GM12874 (cell line): ENCODE measurements at regions not wholly inside any gene's neighbourhood (a gene's known extent, or its start where the extent isn't known, plus 50 kb on each side); places are given as distances from the start of the nearest gene placed in this dataset.

Source experiments
- TF ChIP-seq, protein P1 (sequence below): IDR thresholded peaks from 2 replicates; pipeline ENCODE4 v1.5.1; 2011; ENCODE audit warnings: low read depth, mild to moderate bottlenecking, control low read depth, low read length, moderate library complexity; ENCODE audit not compliant: insufficient read depth

GRCh38 chrX:13474164-13474516 is 95.3 kb upstream of the EGFL6 start:
- TF ChIP-seq, protein P1, sequence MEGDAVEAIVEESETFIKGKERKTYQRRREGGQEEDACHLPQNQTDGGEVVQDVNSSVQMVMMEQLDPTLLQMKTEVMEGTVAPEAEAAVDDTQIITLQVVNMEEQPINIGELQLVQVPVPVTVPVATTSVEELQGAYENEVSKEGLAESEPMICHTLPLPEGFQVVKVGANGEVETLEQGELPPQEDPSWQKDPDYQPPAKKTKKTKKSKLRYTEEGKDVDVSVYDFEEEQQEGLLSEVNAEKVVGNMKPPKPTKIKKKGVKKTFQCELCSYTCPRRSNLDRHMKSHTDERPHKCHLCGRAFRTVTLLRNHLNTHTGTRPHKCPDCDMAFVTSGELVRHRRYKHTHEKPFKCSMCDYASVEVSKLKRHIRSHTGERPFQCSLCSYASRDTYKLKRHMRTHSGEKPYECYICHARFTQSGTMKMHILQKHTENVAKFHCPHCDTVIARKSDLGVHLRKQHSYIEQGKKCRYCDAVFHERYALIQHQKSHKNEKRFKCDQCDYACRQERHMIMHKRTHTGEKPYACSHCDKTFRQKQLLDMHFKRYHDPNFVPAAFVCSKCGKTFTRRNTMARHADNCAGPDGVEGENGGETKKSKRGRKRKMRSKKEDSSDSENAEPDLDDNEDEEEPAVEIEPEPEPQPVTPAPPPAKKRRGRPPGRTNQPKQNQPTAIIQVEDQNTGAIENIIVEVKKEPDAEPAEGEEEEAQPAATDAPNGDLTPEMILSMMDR = no peak

GRCh38 chrX:13473442-13474163 is 95.8 kb upstream of the EGFL6 start:
- TF ChIP-seq, protein P1 = no peak

DNA sequence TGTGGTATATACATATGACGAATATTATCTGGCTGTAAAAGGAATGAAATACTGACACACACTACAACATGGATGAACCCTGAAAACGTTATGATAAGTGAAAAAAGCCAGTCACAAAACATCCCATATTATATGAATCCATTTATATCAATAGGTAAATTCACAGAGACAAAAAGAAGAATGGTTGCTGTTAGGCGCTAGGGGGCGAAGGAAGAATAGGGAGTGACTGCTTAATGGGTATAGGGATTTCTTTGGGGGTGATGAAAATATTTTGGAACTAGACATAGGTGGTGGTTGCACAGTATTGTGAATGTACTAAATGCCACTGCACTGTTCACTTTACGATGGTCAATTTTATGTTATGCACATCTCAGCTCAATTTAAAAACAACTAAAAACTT is 96.4 kb upstream of the EGFL6 start:
- TF ChIP-seq, protein P1 = no peak

- TF ChIP-seq, protein P1 = no peak
Observed at GRCh38 chrX:13471269-13471668, 98.1 kb upstream of the EGFL6 start.

DNA sequence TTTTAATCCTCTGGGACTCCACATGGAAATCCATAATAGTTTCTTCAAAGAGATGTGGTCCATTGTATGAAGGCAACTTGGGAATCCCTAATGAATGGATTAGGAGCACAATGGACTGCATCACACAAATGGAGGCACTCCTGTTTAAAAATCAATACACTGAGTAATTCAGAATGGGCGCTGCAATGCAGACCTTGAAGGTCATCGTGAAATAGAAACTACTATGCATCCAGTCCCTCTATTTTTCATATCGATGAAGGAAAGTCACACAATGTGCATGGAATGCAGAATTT is 98.8 kb upstream of the EGFL6 start:
- TF ChIP-seq, protein P1 = no peak

DNA sequence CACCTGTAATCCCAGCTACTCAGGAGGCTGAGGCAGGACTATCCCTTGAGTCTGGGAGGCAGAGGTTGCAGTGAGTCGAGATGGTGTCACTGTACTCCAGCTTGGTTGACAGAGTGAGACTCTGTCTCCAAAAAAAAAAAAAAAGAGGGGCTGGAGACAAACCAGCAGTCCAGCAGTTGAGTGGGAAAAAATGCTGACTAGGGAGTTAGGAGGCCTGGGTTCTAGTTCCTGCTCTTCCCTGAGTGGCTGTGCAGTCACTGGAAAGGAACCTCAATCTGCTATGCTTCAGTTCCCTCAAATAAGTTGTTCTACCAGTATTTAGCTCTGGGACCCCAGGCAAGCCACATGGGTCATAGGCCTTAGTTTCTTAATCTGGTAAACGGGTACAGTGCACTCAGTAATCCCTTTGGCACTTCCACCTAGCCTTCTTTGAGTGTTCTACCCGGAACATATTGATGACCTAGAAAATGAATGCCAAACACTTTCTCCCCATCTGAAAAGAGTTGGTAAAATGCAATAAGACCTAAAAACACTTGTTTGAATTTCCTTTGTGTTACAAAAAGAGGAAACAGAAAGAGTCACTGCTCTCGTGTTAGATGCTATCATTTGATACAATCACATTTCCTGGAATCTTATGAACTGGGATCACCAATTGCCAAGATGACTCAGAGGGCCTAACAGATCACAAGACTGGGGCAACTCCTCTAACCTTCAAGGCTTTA is 99.3 kb upstream of the EGFL6 start:
- TF ChIP-seq, protein P1 = no peak

GRCh38 chrX:13468096-13468495 is 101.3 kb upstream of the EGFL6 start:
- TF ChIP-seq, protein P1 = no peak
